GM13976 (cell line): ENCODE measurements at regions not wholly inside any gene's neighbourhood (a gene's known extent, or its start where the extent isn't known, plus 50 kb on each side); places are given as distances from the start of the nearest gene placed in this dataset.

Experiments
- DNase-seq: peaks from one replicate; pipeline ENCODE4 v3.0.0; 2012; ENCODE audit warnings: low spot score
- CTCF ChIP-seq: IDR thresholded peaks from 2 replicates; pipeline ENCODE4 v1.5.1; 2012; ENCODE audit warnings: borderline replicate concordance, mild to moderate bottlenecking; ENCODE audit not compliant: insufficient read depth; ENCODE audit errors: extremely low read depth, missing control alignments, control extremely low read depth
- in situ Hi-C: fragments of 300-500 bp; cut with MboI; formaldehyde crosslinking; loops from one replicate; pipeline ENCODE4 v1.12.0; 2022; ENCODE audit warnings: low sequenced_read_pairs, mixed read lengths, inconsistent platforms; ENCODE audit not compliant: unreplicated experiment

DNA sequence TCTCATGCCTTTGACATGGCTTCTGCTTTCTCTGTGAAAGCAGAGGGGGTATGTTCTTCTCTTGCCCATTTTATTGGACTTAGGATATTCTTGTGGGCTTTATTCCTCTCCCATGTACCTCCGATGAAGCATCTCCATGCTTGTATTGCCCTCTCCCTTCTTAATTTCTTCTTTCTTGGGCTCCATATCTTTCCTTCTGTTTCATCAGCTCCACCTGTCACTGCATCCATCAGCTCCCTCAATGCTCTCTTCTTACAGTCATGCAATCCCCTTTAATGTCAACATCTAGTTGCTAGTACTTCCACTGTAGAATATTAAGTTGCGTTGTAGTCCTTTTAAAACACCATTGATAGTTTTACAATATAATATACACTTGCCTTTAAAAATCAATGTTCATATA lies 257.6 kb downstream of the GPAT3 start:
- no peak for DNase-seq
- in situ Hi-C loops: no loop called here
- no peak for TF ChIP-seq CTCF

- no peak for TF ChIP-seq CTCF
- in situ Hi-C loops: no loop called here
Observed at GRCh38 chr4:83785891-83786290, 250.0 kb downstream of the GPAT3 start.

GRCh38 chr4:83783215-83783614 lies 247.3 kb downstream of the GPAT3 start:
- no peak for DNase-seq
- TF ChIP-seq CTCF: no peak
- in situ Hi-C loops: no loop called here

More at GRCh38 chr4:83785891-83786290, 250.0 kb downstream of the GPAT3 start:
- no peak for DNase-seq

DNA sequence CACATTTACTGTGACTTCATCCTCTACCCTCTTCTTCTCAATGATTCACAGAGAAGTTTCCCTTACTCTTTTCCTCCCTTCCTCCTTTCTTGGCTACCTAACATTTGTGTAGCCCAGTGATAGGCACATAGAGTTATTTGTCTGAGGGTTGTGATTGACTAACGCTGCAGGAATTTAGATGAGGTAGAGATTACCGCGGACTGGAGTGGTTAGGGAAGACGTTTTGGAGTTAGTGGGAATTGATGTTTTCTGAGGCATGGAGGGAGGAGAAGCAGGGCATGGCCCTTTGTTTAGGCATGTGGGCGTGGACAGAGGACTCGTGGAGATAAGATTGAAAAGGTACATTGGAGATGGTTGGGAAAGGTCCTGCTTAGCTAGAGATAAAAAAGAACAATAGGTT lies 246.7 kb downstream of the GPAT3 start:
- no peak for TF ChIP-seq CTCF
- in situ Hi-C loops: no loop called here

DNA sequence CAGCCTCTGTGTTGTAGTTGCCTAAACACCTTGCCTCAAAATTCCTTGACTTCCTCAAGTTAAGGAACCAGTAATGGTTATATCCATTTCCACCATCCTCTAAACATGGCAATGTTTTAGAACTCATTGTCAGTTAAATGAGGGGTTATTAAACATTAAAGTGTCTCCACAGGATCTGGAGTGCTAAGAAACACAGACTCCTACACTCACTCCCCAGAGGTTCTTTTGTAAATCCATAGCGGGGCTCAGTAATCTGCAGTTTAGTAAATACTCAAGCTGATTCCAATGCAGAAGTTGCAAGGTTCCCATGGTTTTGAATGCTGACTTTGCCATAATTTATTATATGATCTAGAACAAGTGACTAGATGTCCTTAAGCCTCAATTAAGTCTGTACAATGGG lies 245.5 kb downstream of the GPAT3 start:
- in situ Hi-C loops: no loop called here
- DNase-seq: no peak
- TF ChIP-seq CTCF: no peak

More for the DNA sequence above, 246.7 kb downstream of the GPAT3 start:
- no peak for DNase-seq

DNA sequence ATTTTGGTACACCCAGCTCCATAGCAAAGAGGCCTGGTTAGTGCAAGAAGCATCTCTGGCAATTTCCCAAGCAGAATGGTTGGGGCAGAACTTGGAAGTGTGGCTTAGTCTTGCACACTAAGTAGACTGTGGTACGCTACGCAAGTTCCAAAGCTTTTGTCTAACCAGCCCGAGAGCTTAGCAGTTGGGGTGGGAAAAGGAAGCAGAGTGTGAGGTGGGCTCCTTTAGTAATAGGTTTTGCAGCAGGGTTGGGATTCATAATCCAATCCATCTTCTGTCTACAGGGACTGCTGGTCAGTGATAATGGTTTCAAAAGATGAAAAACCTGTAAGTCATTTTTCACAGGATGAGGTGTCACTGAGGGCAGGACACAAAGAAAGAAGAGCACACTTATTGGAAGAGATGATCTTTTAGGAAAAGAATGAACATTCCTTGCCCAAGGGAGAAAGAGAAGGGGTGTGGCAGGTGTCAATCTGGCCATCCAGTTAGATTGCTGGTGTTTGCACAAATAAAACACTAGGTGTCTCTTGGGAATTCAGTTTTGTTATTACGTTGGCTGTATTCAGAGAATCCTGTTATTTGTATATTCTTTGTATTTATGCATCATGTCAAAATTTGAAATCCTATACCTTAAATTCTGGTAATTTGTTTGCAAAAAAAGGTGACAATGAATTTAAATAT lies 244.3 kb downstream of the GPAT3 start:
- TF ChIP-seq CTCF: no peak
- DNase-seq: no peak
- in situ Hi-C loops: no loop called here
